Activated T-cell treated with anti-CD3 and anti-CD28 coated beads for 1 hour (primary cell): ENCODE measurements at regions not wholly inside any gene's neighbourhood (a gene's known extent, or its start where the extent isn't known, plus 50 kb on each side); places are given as distances from the start of the nearest gene placed in this dataset.

ENCODE experiments used
- DNase-seq: peaks from one replicate; pipeline ENCODE4 v3.0.0-alpha.2; 2020; ENCODE audit warnings: low read depth

- DNase-seq, result no peak
Measured at GRCh38 chr6:139659711-139660110, 285.3 kb upstream of the CITED2 start.

GRCh38 chr6:139659196-139659595 is 284.7 kb upstream of the CITED2 start:
- no peak for DNase-seq

- no peak for DNase-seq
Measured at GRCh38 chr6:139657119-139657518, 282.7 kb upstream of the CITED2 start.

- no peak for DNase-seq
Measured at GRCh38 chr6:139655783-139656705, 281.6 kb upstream of the CITED2 start.

GRCh38 chr6:139654888-139655782 is 280.7 kb upstream of the CITED2 start:
- DNase-seq, result no peak

GRCh38 chr6:139654309-139654708 is 279.9 kb upstream of the CITED2 start:
- DNase-seq, result no peak

GRCh38 chr6:139653111-139653510 is 278.7 kb upstream of the CITED2 start:
- DNase-seq, result no peak

- DNase-seq, result no peak
Measured at GRCh38 chr6:139650941-139651340, 276.5 kb upstream of the CITED2 start.

- no peak for DNase-seq
Measured at GRCh38 chr6:139649732-139650131, 275.3 kb upstream of the CITED2 start.

- no peak for DNase-seq
Measured at GRCh38 chr6:139649128-139649527, 274.7 kb upstream of the CITED2 start.

- DNase-seq, result no peak
Measured at GRCh38 chr6:139648430-139649000, 274.1 kb upstream of the CITED2 start.

- no peak for DNase-seq
Measured at GRCh38 chr6:139647841-139648240, 273.4 kb upstream of the CITED2 start.

GRCh38 chr6:139647016-139647415 is 272.6 kb upstream of the CITED2 start:
- no peak for DNase-seq

- DNase-seq, result no peak
Measured at GRCh38 chr6:139644821-139645220, 270.4 kb upstream of the CITED2 start.

GRCh38 chr6:139643986-139644385 is 269.5 kb upstream of the CITED2 start:
- DNase-seq, result no peak

- DNase-seq, result no peak
Measured at GRCh38 chr6:139642346-139642745, 267.9 kb upstream of the CITED2 start.

- DNase-seq, result no peak
Measured at GRCh38 chr6:139641376-139641775, 266.9 kb upstream of the CITED2 start.

- DNase-seq, result no peak
Measured at GRCh38 chr6:139640921-139641320, 266.5 kb upstream of the CITED2 start.

- DNase-seq, result no peak
Measured at GRCh38 chr6:139640448-139640847, 266.0 kb upstream of the CITED2 start.

- DNase-seq, result no peak
Measured at GRCh38 chr6:139639507-139639906, 265.1 kb upstream of the CITED2 start.

- DNase-seq, result no peak
Measured at GRCh38 chr6:139638179-139638941, 263.9 kb upstream of the CITED2 start.

GRCh38 chr6:139637766-139638165 is 263.3 kb upstream of the CITED2 start:
- DNase-seq, result no peak
